HG03135 (cell line): ENCODE measurements at regions not wholly inside any gene's neighbourhood (a gene's known extent, or its start where the extent isn't known, plus 50 kb on each side); places are given as distances from the start of the nearest gene placed in this dataset.
"Not testable (repeated sequence)": the region's sequence is repeated elsewhere in the genome, so short reads cannot be mapped to it uniquely, and the experiment has no call there.

Experiments used
- ATAC-seq: cut with Tn5 transposase; IDR thresholded peaks from one replicate; pipeline ENCODE4 v1.9.1; 2021; ENCODE audit warnings: mild to moderate bottlenecking, moderate library complexity; ENCODE audit not compliant: unreplicated experiment

DNA sequence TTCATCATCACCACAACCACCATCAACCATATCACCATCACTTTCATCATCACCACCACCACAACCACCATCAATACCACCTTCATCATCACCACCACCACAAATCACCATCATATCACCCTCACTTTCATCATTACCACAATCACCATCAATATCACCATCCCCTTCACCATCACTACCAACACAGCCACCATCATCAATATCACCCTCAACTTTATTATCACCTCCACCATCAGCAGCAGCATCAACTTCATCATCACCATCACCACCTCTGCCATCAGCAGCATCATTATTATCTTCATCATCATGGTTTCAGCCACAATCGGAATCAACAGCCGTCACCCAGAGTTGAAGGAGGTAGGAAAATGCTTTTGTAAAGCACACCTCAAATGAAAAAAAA, 225.7 kb upstream of the SULF2 start:
- no peak for ATAC-seq

DNA sequence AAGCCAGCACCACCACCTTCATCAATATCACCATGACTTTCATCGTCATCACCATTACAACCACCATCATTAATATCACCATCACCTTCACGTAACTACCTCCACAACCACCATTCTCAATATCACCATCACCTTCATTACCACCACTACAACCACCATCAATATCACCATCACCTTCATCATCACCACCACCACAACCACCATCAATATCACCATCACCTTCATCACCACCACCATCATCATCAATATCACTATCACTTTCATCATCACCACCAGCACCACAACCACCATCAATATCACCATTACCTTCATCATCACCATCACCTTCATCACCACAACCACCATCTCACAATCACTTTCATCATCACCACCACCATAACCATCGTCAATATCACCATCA, 225.3 kb upstream of the SULF2 start:
- no peak for ATAC-seq

- ATAC-seq, result no peak
These were observed 223.7 kb upstream of the SULF2 start for GRCh38 chr20:48008850-48009515.

GRCh38 chr20:48007351-48007750, 222.1 kb upstream of the SULF2 start:
- no peak for ATAC-seq

GRCh38 chr20:48006036-48006833, 221.0 kb upstream of the SULF2 start:
- ATAC-seq, result no peak

- peak; percentile 11 for ATAC-seq
These were observed 217.7 kb upstream of the SULF2 start for GRCh38 chr20:48003021-48003420.

DNA sequence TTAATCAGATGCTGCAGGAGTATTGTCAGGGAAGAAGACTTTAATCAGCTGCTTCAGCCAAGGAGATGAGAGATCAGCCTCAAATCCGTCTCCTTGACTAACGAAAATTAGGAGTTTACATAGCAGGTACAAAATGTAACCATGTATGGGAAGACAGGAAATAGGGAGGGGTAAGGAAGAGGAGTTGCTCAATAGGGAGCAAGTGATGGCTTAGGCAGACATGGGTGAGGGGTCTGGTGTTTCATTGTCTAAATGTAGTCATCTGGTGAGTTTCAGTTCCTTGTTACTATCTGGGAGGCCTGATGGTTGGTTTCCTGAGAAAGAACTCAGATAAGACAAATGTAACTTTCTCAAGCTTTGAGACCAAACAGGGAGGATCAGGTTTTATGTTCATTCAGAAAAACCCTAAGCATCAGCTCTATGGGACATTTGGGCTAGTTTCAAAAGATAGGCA, 217.3 kb upstream of the SULF2 start:
- peak; percentile 68 for ATAC-seq

DNA sequence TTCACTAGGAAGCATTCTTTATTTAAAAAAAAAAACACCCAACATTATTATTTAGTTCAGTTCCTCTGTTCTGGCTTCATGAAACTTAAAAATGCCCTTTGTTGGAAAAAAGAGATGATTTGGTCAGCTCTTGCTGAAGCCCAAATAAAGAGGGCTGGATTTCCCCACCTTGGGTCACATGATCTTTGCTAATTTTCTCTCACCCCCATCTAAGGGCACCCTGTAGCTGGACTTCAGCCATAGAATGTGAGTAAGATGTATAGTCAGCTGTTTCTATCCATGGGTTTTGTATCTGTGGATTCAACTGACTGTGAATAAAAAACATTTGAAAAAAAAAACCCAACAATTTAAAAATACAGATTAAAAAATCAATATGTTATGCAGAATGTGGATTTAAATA, 213.9 kb upstream of the SULF2 start:
- ATAC-seq, result no peak

GRCh38 chr20:47998736-47999135, 213.5 kb upstream of the SULF2 start:
- no peak for ATAC-seq

GRCh38 chr20:47995661-47996060, 210.4 kb upstream of the SULF2 start:
- ATAC-seq, result no peak

DNA sequence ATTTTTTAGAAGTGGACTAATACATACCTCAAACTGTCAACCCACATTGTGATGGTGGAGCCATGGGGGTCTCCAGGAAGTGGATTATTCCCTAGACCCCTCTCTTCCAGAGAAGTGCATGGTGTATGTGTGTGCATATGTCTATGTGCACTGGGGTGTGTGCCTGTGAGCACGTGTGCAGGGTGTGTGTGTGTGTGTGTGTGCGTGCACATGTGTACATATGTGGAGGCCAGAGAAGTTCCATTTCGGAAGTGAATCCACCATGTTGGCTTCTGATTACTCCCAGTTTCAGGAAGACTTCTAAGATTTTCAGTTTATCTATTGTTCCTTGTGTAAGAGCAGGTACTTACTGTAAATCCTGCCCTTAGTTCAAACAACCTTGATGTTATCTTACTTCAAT, 208.5 kb upstream of the SULF2 start:
- no peak for ATAC-seq

GRCh38 chr20:47993035-47993755, 207.9 kb upstream of the SULF2 start:
- ATAC-seq, result no peak

DNA sequence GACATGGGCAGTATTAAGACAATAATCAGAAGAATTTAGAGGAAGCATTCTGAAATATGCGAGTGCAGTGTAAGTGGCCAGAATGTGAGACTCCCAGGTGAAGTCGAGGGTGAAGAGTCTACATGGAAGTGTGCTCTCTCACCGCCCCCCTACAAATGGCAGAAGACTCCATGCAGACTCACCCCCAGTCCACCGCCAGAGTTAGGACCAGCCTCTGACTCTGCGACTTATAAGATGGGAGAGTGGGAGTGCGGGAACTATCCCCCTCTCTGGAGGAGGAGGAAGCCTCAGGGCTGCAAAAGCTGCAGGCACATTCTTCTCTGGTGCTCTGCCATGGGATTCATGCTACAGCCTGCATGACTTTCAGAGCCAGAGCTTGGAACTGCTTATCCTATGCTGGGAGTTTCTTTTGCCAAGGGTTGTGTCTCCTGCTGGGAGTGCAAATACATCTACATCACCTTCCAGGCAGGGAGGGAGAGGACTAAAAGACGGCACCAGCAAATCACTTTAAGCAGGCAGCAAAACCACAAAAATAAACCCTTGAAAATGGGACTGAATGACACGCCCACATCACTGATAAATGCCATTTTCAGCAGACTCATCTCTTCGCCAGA, 206.7 kb upstream of the SULF2 start:
- no peak for ATAC-seq

GRCh38 chr20:47990507-47991150, 205.3 kb upstream of the SULF2 start:
- no peak for ATAC-seq

GRCh38 chr20:47989957-47990356, 204.7 kb upstream of the SULF2 start:
- ATAC-seq, result no peak

DNA sequence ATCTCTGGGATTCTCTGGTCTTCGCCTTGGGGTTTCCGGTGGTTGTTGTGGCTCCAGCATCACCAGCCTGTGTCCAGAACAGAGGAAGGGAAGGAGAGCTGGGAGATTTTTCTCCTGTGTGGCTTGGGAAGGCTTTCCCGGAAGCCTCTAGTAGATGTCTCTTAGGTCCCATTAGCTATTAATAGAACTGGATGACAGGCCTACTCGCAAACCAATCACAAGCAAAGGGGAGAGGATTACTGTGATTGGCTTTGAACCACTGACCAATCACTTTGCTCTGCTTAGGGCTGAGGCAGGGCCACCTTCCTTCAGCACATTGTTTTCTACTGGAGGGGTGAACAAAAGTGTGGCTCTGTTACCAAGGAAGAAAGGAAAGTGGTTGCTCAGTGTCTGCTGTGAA, 203.4 kb upstream of the SULF2 start:
- no peak for ATAC-seq

DNA sequence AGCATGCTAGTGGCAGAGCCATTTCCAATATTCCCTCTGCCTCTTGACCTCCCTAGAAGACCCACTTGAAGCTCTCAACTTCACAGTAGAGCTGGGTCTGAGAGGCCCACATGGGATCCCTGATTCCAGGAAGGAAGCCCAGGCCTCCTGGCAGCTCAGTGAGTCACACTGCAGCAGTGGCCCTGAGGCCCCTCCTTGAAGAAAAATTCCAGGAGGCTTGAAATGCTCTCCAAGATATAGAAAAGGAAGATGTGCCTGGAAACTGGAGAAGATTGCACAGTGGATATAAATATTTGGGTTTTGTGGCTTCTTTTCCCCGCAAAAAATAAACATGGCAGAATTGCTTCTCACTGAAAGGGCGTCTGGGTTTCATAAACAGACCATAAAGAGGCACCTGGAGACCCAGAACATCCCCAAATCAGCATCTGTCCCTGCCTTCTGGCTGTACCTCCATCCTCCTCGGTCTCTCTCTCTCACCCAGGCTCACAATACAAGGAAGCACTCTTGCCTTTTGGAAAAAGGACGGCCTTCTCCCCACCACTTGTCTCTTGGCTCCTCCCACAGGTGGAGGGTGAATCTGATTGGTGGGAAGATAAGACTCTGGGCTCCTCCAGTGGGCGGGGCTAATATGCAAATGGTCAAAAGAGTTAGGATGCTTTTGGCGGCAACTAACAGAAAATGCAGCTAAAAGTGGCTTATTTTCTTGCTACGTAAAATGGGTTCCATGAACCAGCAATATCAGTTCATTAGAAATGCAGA, 200.0 kb upstream of the SULF2 start:
- no peak for ATAC-seq

GRCh38 chr20:47984437-47984836, 199.2 kb upstream of the SULF2 start:
- ATAC-seq, result no peak

GRCh38 chr20:47983642-47984041, 198.4 kb upstream of the SULF2 start:
- not testable (repeated sequence) for ATAC-seq
